ENCODE measurements at regions not wholly inside any gene's neighbourhood (a gene's known extent, or its start where the extent isn't known, plus 50 kb on each side); places are given as distances from the start of the nearest gene placed in this dataset.

DNA sequence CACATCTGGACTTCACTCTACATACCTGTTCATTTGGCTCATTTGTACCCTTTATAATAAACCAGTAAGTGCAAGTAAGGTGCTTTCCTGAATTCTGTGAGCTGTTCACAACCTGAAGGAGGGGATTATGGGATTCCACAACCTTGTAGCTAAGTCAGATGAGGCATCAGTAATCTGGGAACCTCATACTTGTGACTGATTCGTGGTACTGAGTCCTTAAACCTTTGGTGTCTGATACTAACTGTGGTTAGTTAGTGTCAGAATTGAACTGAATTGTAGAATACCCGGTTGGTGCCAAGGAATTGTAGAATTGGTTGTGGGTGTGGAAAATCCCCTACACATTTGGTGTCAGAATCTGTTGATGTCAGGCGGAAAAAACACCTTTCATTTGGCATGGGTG is 83.4 kb downstream of the TMX1 start:
- TF ChIP-seq, protein P1, sequence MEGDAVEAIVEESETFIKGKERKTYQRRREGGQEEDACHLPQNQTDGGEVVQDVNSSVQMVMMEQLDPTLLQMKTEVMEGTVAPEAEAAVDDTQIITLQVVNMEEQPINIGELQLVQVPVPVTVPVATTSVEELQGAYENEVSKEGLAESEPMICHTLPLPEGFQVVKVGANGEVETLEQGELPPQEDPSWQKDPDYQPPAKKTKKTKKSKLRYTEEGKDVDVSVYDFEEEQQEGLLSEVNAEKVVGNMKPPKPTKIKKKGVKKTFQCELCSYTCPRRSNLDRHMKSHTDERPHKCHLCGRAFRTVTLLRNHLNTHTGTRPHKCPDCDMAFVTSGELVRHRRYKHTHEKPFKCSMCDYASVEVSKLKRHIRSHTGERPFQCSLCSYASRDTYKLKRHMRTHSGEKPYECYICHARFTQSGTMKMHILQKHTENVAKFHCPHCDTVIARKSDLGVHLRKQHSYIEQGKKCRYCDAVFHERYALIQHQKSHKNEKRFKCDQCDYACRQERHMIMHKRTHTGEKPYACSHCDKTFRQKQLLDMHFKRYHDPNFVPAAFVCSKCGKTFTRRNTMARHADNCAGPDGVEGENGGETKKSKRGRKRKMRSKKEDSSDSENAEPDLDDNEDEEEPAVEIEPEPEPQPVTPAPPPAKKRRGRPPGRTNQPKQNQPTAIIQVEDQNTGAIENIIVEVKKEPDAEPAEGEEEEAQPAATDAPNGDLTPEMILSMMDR (conservative IDR thresholded peaks at IDR 0.05) = no peak
- no peak overlapping the region for H3K27ac ChIP-seq

DNA sequence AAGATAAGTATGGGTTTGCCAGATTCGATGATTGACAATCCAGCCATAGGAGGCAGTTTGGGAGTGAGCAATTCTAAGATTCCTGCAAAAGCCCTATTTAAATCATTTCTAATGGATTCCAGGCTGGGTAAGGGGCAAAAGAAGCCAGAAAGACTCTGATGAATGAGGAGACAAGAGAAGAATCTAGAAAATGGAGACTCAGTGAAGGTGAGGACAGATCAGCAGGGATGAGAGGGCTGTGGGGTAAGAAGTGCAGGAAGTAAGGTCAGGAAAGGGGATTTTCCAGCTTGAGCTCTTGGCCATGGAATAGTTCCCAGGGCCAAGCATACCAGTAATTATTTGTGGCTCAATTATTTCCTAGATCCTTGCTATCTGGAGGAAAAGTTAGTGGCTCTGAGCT is 87.3 kb downstream of the TMX1 start:
- TF ChIP-seq, protein P1 (conservative IDR thresholded peaks at IDR 0.05) = no peak
- H3K27ac ChIP-seq = no peak overlapping the region

DNA sequence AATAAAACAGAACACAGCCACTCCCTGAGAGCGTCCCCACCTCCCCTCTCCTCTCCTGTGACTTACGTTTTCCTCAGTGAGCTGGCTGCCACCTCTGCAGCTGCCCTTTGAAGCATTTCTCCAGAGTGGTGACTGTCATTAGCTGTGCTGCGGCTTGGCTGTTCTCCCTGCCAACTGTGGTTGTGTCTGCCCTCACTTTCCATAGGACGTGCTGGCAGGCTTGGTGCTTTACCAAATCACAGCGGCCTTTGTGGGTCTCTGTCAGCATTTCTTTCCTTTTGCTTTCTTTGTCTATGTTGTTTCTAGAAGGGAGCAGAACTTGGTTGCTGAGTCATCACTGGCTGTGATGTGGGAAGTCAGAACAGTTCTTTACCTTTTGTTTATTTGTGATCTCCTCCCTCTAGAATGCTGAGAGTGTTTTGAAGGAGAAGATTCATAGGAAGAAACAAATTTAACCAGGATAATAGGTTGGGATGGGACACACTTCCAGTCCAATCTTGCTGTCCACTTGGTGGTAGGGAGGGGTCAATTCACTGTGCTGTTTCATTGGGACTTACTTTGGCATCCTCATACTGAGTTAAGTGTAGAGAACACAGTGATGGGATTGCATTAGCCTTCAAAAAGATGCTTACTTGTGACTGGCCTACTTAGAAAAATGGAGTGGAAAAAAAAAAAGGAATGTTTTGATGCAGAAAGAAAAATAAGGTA is 88.2 kb downstream of the TMX1 start:
- TF ChIP-seq, protein P1 (conservative IDR thresholded peaks at IDR 0.05) = no peak
- no peak overlapping the region for H3K27ac ChIP-seq

DNA sequence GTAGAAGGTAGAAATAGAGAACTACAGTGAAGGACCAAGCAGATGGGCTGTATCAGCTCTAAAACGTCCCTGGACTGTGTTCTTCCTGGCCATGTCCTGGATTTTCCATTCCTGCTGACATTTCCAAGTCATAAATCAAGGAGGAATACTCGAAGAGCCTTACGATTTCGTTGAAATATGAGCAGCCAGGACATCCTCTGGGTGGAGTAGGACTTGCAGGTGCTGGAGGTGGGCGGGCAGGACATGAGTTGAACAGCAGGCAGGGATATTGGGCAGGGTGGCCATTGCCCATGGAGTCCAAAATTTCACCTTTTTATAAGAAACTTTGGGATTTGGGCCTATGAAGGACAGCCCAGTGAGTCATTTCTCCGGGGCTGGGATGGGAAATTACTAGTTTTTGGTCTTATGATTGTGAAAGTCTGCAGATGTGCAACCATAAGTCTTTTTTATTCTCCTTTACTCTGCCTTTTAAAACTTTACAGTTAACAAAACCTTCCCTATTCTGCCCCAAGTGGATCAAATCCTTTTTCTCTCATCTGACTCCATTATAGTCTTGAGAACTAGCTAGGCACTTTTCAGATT is 88.8 kb downstream of the TMX1 start:
- TF ChIP-seq, protein P1 (conservative IDR thresholded peaks at IDR 0.05) = no peak
- H3K27ac ChIP-seq = no peak overlapping the region

DNA sequence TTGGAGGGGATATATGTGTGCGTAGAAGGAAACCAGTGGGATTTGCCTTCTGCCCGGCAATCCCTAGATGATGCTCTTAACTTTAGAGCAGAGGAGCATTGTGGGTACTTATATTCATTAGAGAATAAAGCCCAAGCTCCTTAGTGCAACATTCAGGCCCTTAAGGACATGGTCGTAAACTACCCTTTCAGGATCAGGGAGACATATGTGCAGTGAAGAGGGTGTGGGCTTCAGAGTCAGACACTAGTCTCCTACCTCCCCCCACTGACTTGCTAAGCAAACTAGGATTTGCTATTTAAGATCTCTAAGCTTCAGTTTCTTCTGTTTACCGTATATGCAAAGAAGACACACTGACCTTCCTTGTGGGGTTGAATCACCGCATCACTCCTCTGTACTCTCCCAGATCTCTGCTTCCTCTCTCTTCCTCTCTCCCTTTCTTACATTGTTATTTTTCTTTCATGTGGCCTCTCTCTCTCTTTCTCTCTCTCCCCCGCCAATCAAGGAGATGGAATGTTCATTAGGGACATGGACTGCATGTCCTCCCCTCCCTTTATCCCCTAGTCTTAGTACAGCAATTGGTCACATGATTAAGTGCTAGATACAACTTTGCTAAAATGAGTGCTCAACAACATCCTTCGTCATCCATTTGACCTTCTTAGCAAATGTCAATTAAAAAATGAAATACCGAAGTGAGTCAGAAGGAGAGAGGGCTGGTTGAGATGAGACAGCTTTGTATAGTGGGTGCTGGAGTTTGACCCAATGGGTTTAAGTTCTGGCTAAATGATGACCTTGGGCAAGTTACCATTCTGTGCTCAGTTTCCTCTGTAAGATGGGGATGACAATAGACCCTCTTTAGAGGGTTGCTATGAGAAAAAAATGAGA is 91.7 kb downstream of the TMX1 start:
- TF ChIP-seq, protein P1 (conservative IDR thresholded peaks at IDR 0.05) = no peak
- H3K27ac ChIP-seq = no peak overlapping the region

DNA sequence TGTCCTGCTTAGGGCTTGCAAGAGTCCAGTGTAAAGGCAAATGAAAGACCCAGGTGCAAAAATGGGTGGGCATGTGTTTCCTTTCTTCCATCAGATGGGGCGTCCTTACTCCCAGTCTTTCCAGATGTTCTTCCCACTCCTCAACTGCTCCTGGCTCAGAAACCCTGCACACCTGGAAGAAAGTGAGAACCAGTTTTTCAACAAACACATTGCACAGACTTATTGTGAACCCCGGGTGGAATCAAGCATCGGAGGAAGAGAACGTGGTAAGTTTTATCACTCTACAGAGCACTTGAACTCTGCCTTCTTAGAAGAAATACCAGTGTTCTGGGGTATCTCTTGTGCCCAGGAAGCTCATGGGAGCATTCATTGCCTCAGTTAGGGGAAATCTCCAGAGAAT is 93.3 kb downstream of the TMX1 start:
- TF ChIP-seq, protein P1 (conservative IDR thresholded peaks at IDR 0.05) = no peak

DNA sequence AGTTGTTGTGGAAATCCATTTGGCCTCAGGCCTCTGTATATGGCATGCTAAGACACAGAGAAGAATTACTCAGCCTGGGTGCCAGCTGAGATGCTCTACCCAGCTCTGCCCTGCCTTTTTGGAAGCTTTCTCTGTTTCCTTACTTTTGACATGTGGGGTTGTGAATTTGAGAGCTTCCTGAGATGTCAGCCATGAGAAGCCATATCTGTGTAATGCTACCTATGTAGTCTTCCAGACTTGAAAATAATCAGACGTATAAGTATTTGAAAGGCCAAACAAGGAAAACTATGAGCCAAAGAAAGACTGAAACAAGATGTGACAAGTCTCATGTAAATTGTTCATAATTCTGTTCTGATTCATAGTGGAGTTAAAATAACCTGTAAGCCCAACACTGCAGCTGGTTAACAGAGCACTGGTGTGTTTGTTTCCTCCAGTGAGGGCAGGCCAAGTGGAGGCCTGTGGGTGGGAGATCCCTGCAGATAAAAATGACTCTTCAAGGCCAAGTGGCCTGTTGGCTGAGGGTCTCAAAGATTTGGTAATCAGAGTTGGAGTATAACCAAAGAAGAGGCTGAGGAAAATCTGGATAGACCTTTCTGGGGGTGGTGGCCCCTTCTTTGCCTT is 94.0 kb downstream of the TMX1 start:
- no peak overlapping the region for H3K27ac ChIP-seq
- TF ChIP-seq, protein P1 (conservative IDR thresholded peaks at IDR 0.05) = no peak

More for the DNA sequence above, 93.3 kb downstream of the TMX1 start:
- no peak overlapping the region for H3K27ac ChIP-seq

Measured in VCaP (cell line).